Panc1 (cell line): ENCODE measurements at regions not wholly inside any gene's neighbourhood (a gene's known extent, or its start where the extent isn't known, plus 50 kb on each side); places are given as distances from the start of the nearest gene placed in this dataset.

Experiments used
- CTCF ChIP-seq: fragments of 450-650 bp; IDR thresholded peaks from 2 replicates; pipeline ENCODE4 v1.5.1; 2017; ENCODE audit warnings: mild to moderate bottlenecking
- REST ChIP-seq, 2 experiments: IDR thresholded peaks; 2 replicates each; pipeline ENCODE4 v1.6.1; 2011 to 2012; ENCODE audit warnings: low read depth in 2 of 2, control low read depth in 1 of 2, low read length in 1 of 2, mild to moderate bottlenecking in 1 of 2, moderate library complexity in 1 of 2; ENCODE audit not compliant: insufficient read depth in 1 of 2

- TF ChIP-seq CTCF (no peak), REST (IDR thresholded peaks at IDR 0.05; ENCODE audit: insufficient read depth in 1 of 2, low read depth in 2 of 2, low read length in 1 of 2) (no peak)
These were observed 163.6 kb upstream of the RORB start for GRCh38 chr9:74333384-74334032.
